HCT116 (cell line): ENCODE measurements at regions not wholly inside any gene's neighbourhood (a gene's known extent, or its start where the extent isn't known, plus 50 kb on each side); places are given as distances from the start of the nearest gene placed in this dataset.

Experiments
- ATAC-seq: fragments of 200-7000 bp; cut with Tn5 transposase; 2 replicates; pipeline ENCODE4 v1.9.1; 2020; ENCODE audit warnings: mild to moderate bottlenecking, moderate library complexity
- BruUV-seq: library from RNA; stranded (reverse); fragments of 400-500 nt; replicated peaks from 2 replicates; lab custom pipeline; 2021; lab: Mats Ljungman, UMichigan
- CTCF ChIA-PET: fragments of 300-600 bp; sonication (Branson Sonifier 250); formaldehyde crosslinking; loops from one replicate; lab custom pipeline; 2021; ENCODE audit warnings: antibody characterized with exemption; lab: Charles Lee
- POLR2A ChIA-PET: fragments of 300-600, 350-600 bp; sonication (Branson Sonifier 250); formaldehyde crosslinking; loops from one replicate; lab custom pipeline; 2021; ENCODE audit warnings: antibody characterized with exemption; lab: Charles Lee
- RAD21 ChIA-PET, 2 experiments: fragments of 300-600 bp; sonication (Branson Sonifier 250); formaldehyde crosslinking; loops; one replicate each; lab custom pipeline; 2023; ENCODE audit warnings: low total read pairs in 2 of 2; ENCODE audit not compliant: uncharacterized antibody in 2 of 2, unreplicated experiment in 2 of 2, low non-redundant PET in 1 of 2; lab: Charles Lee
- DNase-seq: peaks from one replicate; pipeline ENCODE4 v3.0.0-alpha.2; 2010; ENCODE audit warnings: low read depth, low spot score
- H2AFZ ChIP-seq: fragments of 200-600 bp; shearing (Covaris generic), sonication (generic); 2 replicates; pipeline ENCODE4 v1.6.1; 2017; ENCODE audit warnings: low read depth, mixed run types, mixed read lengths, antibody characterized with exemption, low read length; ENCODE audit not compliant: poor library complexity, severe bottlenecking
- H3K27ac ChIP-seq: 2 replicates; pipeline ENCODE4 v1.5.1; 2012; ENCODE audit warnings: low read depth, low read length
- H3K27me3 ChIP-seq: fragments of 200-600 bp; sonication (generic); 2 replicates; pipeline ENCODE4 v1.6.1; 2016; ENCODE audit warnings: mixed run types, low read length, mixed read lengths; ENCODE audit not compliant: insufficient read depth
- H3K36me3 ChIP-seq, 2 experiments: fragments of 200-500 bp in 1 of 2; fragments of 200-600 bp in 1 of 2; sonication (Bioruptor generic) in 1 of 2; sonication (generic) in 1 of 2; 2 replicates each; pipeline versions ENCODE4 v1.5.1 to v1.6.1; 2014 to 2016; ENCODE audit warnings: low read length in 2 of 2, inconsistent platforms in 1 of 2, mixed read lengths in 1 of 2, mixed run types in 1 of 2; ENCODE audit not compliant: insufficient read depth in 2 of 2, control insufficient read depth in 1 of 2
- H3K4me1 ChIP-seq, 2 experiments: fragments of 200-600 bp in 1 of 2; sonication (generic) in 1 of 2; 2 replicates each; pipeline versions ENCODE4 v1.5.1 to v1.6.1; 2012 to 2017; ENCODE audit warnings: low read length in 2 of 2, inconsistent platforms in 1 of 2, mild to moderate bottlenecking in 1 of 2, mixed read lengths in 1 of 2, mixed run types in 1 of 2, moderate library complexity in 1 of 2; ENCODE audit not compliant: insufficient read depth in 2 of 2, control insufficient read depth in 1 of 2
- H3K4me2 ChIP-seq: fragments of 200-600 bp; sonication (generic); 2 replicates; pipeline ENCODE4 v1.6.1; 2017; ENCODE audit warnings: mixed run types, low read length, mixed read lengths
- H3K4me3 ChIP-seq, 2 experiments: fragments of 200-600 bp in 1 of 2; sonication (generic) in 1 of 2; replicated peaks in 1 of 2; 2 replicates each; pipeline ENCODE4 v1.5.1; 2011 to 2016; ENCODE audit warnings: low read length in 2 of 2, control low read depth in 1 of 2, low read depth in 1 of 2, mild to moderate bottlenecking in 1 of 2, mixed read lengths in 1 of 2, mixed run types in 1 of 2
- H3K79me2 ChIP-seq: fragments of 200-600 bp; sonication (generic); 2 replicates; pipeline ENCODE4 v1.6.1; 2017; ENCODE audit warnings: mild to moderate bottlenecking, mixed run types, low read length, moderate library complexity, mixed read lengths; ENCODE audit not compliant: insufficient read depth
- H3K9ac ChIP-seq: fragments of 200-600 bp; sonication (generic); 2 replicates; pipeline ENCODE4 v1.6.1; 2016; ENCODE audit warnings: low read length, mixed read lengths
- H3K9me2 ChIP-seq: fragments of 200-600 bp; sonication (generic), shearing (Covaris generic); 2 replicates; pipeline ENCODE4 v1.6.1; 2017; ENCODE audit warnings: mixed run types, mild to moderate bottlenecking, moderate library complexity; ENCODE audit not compliant: insufficient read depth
- H3K9me3 ChIP-seq, 2 experiments: fragments of 200-500 bp in 1 of 2; fragments of 200-600 bp in 1 of 2; sonication (Bioruptor generic) in 1 of 2; sonication (generic) in 1 of 2; 2 replicates each; pipeline ENCODE4 v1.6.1; 2014 to 2017; ENCODE audit warnings: low read length in 2 of 2, mixed read lengths in 2 of 2, inconsistent platforms in 1 of 2, low read depth in 1 of 2, mild to moderate bottlenecking in 1 of 2, mixed run types in 1 of 2, moderate library complexity in 1 of 2; ENCODE audit not compliant: control insufficient read depth in 1 of 2, insufficient read depth in 1 of 2
- H4K20me1 ChIP-seq: fragments of 200-600 bp; sonication (generic), shearing (Covaris generic); 2 replicates; pipeline ENCODE4 v1.6.1; 2017; ENCODE audit warnings: mixed run types, mild to moderate bottlenecking, moderate library complexity; ENCODE audit not compliant: insufficient read depth
- CBX3 ChIP-seq: IDR thresholded peaks from 2 replicates; pipeline ENCODE4 v1.6.1; 2012; ENCODE audit warnings: low read depth
- CEBPB ChIP-seq: IDR thresholded peaks from 2 replicates; pipeline ENCODE4 v1.6.1; 2012; ENCODE audit warnings: low read depth
- EGR1 ChIP-seq: IDR thresholded peaks from 2 replicates; pipeline ENCODE4 v1.6.1; 2012; ENCODE audit warnings: low read depth
- EZH2 ChIP-seq: fragments of 200-600 bp; sonication (generic); IDR thresholded peaks from 2 replicates; pipeline ENCODE4 v1.6.1; 2017; ENCODE audit warnings: antibody characterized with exemption, mixed run types
- EZH2phosphoT487 ChIP-seq: fragments of 200-600 bp; IDR thresholded peaks from 2 replicates; pipeline ENCODE4 v1.6.1; 2018; ENCODE audit warnings: antibody characterized with exemption, borderline replicate concordance
- POLR2A ChIP-seq: IDR thresholded peaks from 2 replicates; pipeline ENCODE4 v1.7.0; 2011; ENCODE audit warnings: borderline replicate concordance; ENCODE audit not compliant: insufficient read depth, insufficient read length; ENCODE audit errors: extremely low read depth
- POLR2AphosphoS5 ChIP-seq: IDR thresholded peaks from 2 replicates; pipeline ENCODE4 v1.6.1; 2011; ENCODE audit warnings: mild to moderate bottlenecking, low read depth, low read length, moderate library complexity
- RAD21 ChIP-seq: IDR thresholded peaks from 2 replicates; pipeline ENCODE4 v1.6.1; 2012; ENCODE audit warnings: low read depth, mild to moderate bottlenecking
- SIN3A ChIP-seq: IDR thresholded peaks from 2 replicates; pipeline ENCODE4 v1.6.1; 2012; ENCODE audit warnings: low read depth
- SRF ChIP-seq: IDR thresholded peaks from 2 replicates; pipeline ENCODE4 v1.6.1; 2012; ENCODE audit warnings: low read depth
- TCF7L2 ChIP-seq: IDR thresholded peaks from 2 replicates; pipeline ENCODE4 v1.7.0; 2011; ENCODE audit warnings: borderline replicate concordance, inconsistent platforms; ENCODE audit not compliant: insufficient read depth, insufficient read length; ENCODE audit errors: extremely low read depth
- YY1 ChIP-seq: IDR thresholded peaks from 2 replicates; pipeline ENCODE4 v1.6.1; 2011; ENCODE audit warnings: low read length, low read depth, moderate library complexity, mild to moderate bottlenecking; ENCODE audit not compliant: insufficient replicate concordance; ENCODE audit errors: extremely low read depth
- ZNF274 ChIP-seq: fragments of 200-500 bp; sonication (Bioruptor generic); IDR thresholded peaks from 2 replicates; pipeline ENCODE4 v1.6.1; 2014; ENCODE audit warnings: mild to moderate bottlenecking, low read depth, low read length, inconsistent platforms
- intact Hi-C: fragments of 100-400 bp; cut with micrococcal nuclease; formaldehyde crosslinking; loops from 2 replicates; pipeline ENCODE4 v1.10.0; 2022
- TF ChIP-seq, protein P1 (sequence below), 3 experiments: fragments of 200-600 bp in 1 of 3; sonication (generic) in 1 of 3; IDR thresholded peaks in 2 of 3; conservative IDR thresholded peaks in 1 of 3; 2 replicates each; pipeline ENCODE4 v1.5.1; 2012 to 2017; ENCODE audit warnings: low read depth in 2 of 3, low read length in 2 of 3, antibody characterized with exemption in 1 of 3, borderline replicate concordance in 1 of 3, control low read depth in 1 of 3, mild to moderate bottlenecking in 1 of 3, mixed read lengths in 1 of 3, mixed run types in 1 of 3, moderate library complexity in 1 of 3; ENCODE audit not compliant: insufficient read depth in 1 of 3
- TF ChIP-seq, protein P2 (sequence below): IDR thresholded peaks from 2 replicates; pipeline ENCODE4 v1.6.1; 2012; ENCODE audit warnings: low read depth
- TF ChIP-seq, protein P3 (sequence below): IDR thresholded peaks from 2 replicates; pipeline ENCODE4 v1.6.1; 2012
- TF ChIP-seq, protein P4 (sequence below): IDR thresholded peaks from 2 replicates; pipeline ENCODE4 v1.6.1; 2012

DNA sequence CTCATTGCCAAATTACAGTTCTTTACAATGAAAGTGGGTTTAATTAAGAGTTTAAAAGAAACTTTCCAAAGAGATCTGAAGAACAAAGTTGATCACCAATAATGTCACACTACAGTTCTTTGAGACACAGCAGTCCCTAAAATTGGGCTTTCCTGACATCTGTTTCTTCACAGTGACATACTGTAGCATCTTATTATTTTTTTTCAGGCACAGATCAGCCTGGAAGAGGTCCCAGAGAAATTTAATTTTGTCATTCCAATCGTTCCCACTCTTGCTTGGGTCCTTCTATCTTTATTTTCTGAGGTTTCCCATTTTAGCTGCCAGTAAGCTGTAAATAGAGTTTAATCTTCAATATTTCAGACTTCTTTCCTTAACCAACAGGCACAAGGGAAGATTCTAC is 143.1 kb upstream of the FRMPD4 start:
- BruUV-seq: no TSS peak
- H3K9ac ChIP-seq: no peak overlapping the region
- H3K4me1 ChIP-seq: no peaks in the 10 kb centered on the region
- no peaks in the 10 kb centered on the region for H3K36me3 ChIP-seq
- RAD21 ChIA-PET: no interaction called here
- intact Hi-C loops: no loop called here
- H3K9me3 ChIP-seq: no peaks in the 10 kb centered on the region
- no peaks in the 10 kb centered on the region for H3K9me2 ChIP-seq
- DNase-seq (no peak), ATAC-seq (no peak)
- no peaks in the 10 kb centered on the region for H4K20me1 ChIP-seq
- H3K27ac ChIP-seq: no peak overlapping the region
- H3K4me2 ChIP-seq: no peak overlapping the region
- no peak overlapping the region for H3K4me3 ChIP-seq
- no peaks in the 10 kb centered on the region for H3K27me3 ChIP-seq
- H3K79me2 ChIP-seq: no peaks in the 10 kb centered on the region
- POLR2A ChIA-PET: no interaction called here
- CTCF ChIA-PET: no interaction called here
- TF ChIP-seq CEBPB (no peak), EGR1 (no peak), SIN3A (no peak), ZNF274 (no peak), CBX3 (no peak), YY1 (no peak), EZH2 (no peak), POLR2AphosphoS5 (no peak), POLR2A (no peak), TCF7L2 (no peak), SRF (no peak), EZH2phosphoT487 (no peak), RAD21 (no peak)
- TF ChIP-seq, protein P1, sequence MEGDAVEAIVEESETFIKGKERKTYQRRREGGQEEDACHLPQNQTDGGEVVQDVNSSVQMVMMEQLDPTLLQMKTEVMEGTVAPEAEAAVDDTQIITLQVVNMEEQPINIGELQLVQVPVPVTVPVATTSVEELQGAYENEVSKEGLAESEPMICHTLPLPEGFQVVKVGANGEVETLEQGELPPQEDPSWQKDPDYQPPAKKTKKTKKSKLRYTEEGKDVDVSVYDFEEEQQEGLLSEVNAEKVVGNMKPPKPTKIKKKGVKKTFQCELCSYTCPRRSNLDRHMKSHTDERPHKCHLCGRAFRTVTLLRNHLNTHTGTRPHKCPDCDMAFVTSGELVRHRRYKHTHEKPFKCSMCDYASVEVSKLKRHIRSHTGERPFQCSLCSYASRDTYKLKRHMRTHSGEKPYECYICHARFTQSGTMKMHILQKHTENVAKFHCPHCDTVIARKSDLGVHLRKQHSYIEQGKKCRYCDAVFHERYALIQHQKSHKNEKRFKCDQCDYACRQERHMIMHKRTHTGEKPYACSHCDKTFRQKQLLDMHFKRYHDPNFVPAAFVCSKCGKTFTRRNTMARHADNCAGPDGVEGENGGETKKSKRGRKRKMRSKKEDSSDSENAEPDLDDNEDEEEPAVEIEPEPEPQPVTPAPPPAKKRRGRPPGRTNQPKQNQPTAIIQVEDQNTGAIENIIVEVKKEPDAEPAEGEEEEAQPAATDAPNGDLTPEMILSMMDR (IDR thresholded peaks at IDR 0.05 in 2 of 3, conservative IDR thresholded peaks at IDR 0.05 in 1 of 3; ENCODE audit: borderline replicate concordance in 1 of 3, insufficient read depth in 1 of 3, low read depth in 2 of 3, low read length in 2 of 3): no peak
- TF ChIP-seq, protein P2, sequence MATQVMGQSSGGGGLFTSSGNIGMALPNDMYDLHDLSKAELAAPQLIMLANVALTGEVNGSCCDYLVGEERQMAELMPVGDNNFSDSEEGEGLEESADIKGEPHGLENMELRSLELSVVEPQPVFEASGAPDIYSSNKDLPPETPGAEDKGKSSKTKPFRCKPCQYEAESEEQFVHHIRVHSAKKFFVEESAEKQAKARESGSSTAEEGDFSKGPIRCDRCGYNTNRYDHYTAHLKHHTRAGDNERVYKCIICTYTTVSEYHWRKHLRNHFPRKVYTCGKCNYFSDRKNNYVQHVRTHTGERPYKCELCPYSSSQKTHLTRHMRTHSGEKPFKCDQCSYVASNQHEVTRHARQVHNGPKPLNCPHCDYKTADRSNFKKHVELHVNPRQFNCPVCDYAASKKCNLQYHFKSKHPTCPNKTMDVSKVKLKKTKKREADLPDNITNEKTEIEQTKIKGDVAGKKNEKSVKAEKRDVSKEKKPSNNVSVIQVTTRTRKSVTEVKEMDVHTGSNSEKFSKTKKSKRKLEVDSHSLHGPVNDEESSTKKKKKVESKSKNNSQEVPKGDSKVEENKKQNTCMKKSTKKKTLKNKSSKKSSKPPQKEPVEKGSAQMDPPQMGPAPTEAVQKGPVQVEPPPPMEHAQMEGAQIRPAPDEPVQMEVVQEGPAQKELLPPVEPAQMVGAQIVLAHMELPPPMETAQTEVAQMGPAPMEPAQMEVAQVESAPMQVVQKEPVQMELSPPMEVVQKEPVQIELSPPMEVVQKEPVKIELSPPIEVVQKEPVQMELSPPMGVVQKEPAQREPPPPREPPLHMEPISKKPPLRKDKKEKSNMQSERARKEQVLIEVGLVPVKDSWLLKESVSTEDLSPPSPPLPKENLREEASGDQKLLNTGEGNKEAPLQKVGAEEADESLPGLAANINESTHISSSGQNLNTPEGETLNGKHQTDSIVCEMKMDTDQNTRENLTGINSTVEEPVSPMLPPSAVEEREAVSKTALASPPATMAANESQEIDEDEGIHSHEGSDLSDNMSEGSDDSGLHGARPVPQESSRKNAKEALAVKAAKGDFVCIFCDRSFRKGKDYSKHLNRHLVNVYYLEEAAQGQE: no peak
- TF ChIP-seq, protein P3, sequence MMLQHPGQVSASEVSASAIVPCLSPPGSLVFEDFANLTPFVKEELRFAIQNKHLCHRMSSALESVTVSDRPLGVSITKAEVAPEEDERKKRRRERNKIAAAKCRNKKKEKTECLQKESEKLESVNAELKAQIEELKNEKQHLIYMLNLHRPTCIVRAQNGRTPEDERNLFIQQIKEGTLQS: no peak
- TF ChIP-seq, protein P4, sequence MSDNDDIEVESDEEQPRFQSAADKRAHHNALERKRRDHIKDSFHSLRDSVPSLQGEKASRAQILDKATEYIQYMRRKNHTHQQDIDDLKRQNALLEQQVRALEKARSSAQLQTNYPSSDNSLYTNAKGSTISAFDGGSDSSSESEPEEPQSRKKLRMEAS: no peak
- no peak overlapping the region for H2AFZ ChIP-seq
